DND-41 (cell line): ENCODE measurements at regions not wholly inside any gene's neighbourhood (a gene's known extent, or its start where the extent isn't known, plus 50 kb on each side); places are given as distances from the start of the nearest gene placed in this dataset.

Experiments
- ATAC-seq: fragments of 200-7000 bp; cut with Tn5 transposase; 3 replicates; pipeline ENCODE4 v1.9.1; 2021; ENCODE audit warnings: low read depth; ENCODE audit not compliant: insufficient read depth
- DNase-seq: peaks from one replicate; pipeline ENCODE4 v3.0.0-alpha.2; 2020
- H2AFZ ChIP-seq: 2 replicates; pipeline ENCODE4 v1.6.0; 2012; ENCODE audit warnings: low read depth, low read length
- H3K27ac ChIP-seq: 2 replicates; pipeline ENCODE4 v1.5.1; 2012; ENCODE audit warnings: low read length, inconsistent platforms
- H3K27me3 ChIP-seq: fragments of 200-600 bp; sonication (generic); 2 replicates; pipeline ENCODE4 v1.6.0; 2012; ENCODE audit warnings: low read length, mild to moderate bottlenecking, inconsistent platforms; ENCODE audit not compliant: insufficient read depth, poor library complexity
- H3K36me3 ChIP-seq: 2 replicates; pipeline ENCODE4 v1.5.1; 2012; ENCODE audit warnings: low read length, inconsistent platforms; ENCODE audit not compliant: insufficient read depth
- H3K4me1 ChIP-seq: 2 replicates; pipeline ENCODE4 v1.5.1; 2012; ENCODE audit warnings: mild to moderate bottlenecking, low read length; ENCODE audit not compliant: insufficient read depth
- H3K4me2 ChIP-seq: 2 replicates; pipeline ENCODE4 v1.6.0; 2012; ENCODE audit warnings: mild to moderate bottlenecking, moderate library complexity, low read length, inconsistent platforms; ENCODE audit not compliant: insufficient read depth
- H3K4me3 ChIP-seq, 2 experiments: fragments of 200-600 bp in 1 of 2; shearing (Covaris generic) in 1 of 2; 2 replicates each; pipeline ENCODE4 v1.5.1; 2012 to 2016; ENCODE audit warnings: inconsistent platforms in 2 of 2, low read length in 2 of 2, mild to moderate bottlenecking in 2 of 2, low read depth in 1 of 2, moderate library complexity in 1 of 2
- H3K79me2 ChIP-seq: 2 replicates; pipeline ENCODE4 v1.6.0; 2012; ENCODE audit warnings: low read length, inconsistent platforms; ENCODE audit not compliant: insufficient read depth
- H3K9ac ChIP-seq: 2 replicates; pipeline ENCODE4 v1.6.0; 2012; ENCODE audit warnings: low read depth, mild to moderate bottlenecking, inconsistent platforms, low read length, moderate library complexity
- H3K9me3 ChIP-seq: 2 replicates; pipeline ENCODE4 v1.5.1; 2012; ENCODE audit warnings: low read length, moderate library complexity, mild to moderate bottlenecking, inconsistent platforms; ENCODE audit not compliant: insufficient read depth, severe bottlenecking
- H4K20me1 ChIP-seq: 2 replicates; pipeline ENCODE4 v1.6.0; 2012; ENCODE audit warnings: low read length; ENCODE audit not compliant: insufficient read depth
- EZH2 ChIP-seq: IDR thresholded peaks from 3 replicates; pipeline ENCODE4 v1.6.1; 2012; ENCODE audit warnings: borderline replicate concordance, low read depth, mild to moderate bottlenecking, moderate library complexity, low read length, inconsistent platforms; ENCODE audit not compliant: severe bottlenecking
- TF ChIP-seq, protein P1 (sequence below): IDR thresholded peaks from 2 replicates; pipeline ENCODE4 v1.5.1; 2012; ENCODE audit warnings: borderline replicate concordance, low read length, moderate library complexity, mild to moderate bottlenecking; ENCODE audit not compliant: poor library complexity, severe bottlenecking; ENCODE audit errors: extremely low read depth

DNA sequence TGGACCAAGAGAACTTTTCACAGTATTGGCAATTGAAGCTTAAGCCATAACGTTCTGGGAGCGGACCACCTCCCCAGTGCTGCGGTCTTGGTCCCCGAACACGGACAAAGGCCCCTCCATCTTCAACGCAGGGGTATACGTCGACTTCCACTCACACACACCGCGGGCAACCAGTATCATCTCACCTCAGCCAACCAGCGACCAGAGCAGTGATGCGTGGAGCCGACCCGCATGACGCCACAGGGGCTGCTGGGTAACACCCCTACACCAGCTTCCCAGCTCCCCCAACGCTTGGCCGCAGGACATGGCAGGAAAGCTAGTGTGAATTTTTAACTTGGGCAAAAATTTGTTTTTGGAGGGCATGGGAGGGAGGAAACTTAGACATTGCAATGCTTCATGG, 77.3 kb upstream of the PLCXD3 start:
- no peaks in the 10 kb centered on the region for H3K79me2 ChIP-seq
- TF ChIP-seq, protein P1, sequence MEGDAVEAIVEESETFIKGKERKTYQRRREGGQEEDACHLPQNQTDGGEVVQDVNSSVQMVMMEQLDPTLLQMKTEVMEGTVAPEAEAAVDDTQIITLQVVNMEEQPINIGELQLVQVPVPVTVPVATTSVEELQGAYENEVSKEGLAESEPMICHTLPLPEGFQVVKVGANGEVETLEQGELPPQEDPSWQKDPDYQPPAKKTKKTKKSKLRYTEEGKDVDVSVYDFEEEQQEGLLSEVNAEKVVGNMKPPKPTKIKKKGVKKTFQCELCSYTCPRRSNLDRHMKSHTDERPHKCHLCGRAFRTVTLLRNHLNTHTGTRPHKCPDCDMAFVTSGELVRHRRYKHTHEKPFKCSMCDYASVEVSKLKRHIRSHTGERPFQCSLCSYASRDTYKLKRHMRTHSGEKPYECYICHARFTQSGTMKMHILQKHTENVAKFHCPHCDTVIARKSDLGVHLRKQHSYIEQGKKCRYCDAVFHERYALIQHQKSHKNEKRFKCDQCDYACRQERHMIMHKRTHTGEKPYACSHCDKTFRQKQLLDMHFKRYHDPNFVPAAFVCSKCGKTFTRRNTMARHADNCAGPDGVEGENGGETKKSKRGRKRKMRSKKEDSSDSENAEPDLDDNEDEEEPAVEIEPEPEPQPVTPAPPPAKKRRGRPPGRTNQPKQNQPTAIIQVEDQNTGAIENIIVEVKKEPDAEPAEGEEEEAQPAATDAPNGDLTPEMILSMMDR = no peak
- TF ChIP-seq EZH2 = no peak

DNA sequence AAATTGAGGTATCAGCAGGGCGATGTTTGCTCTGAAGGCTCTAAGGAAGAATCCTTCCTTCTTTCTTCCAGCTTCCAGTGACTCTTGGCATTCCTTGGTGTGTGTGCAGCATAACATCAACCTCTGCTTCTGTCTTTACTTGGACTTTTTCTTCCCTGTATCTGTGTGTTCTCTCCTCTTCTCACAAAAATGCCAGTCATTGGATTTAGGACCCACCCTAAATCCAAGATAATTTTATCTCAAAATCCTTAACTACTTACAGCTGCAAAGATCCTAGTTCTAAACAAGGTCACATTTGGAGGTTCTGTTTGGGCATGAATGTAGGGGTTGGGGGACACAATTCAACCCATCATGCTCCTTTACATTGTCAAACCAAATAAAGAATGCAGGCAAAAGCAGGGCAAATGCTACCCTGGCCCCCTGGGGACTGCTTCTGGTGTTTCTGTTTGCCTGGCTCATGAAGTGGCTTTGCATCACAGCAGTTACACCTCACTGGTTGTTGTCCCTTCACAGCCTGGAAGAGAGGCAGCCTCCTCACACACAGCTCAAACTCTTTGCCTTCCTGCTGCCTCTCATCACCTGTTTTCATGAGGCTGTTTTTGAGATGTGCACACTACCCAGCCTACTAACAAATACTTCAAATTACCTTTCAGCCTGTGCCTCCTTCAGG, 64.8 kb upstream of the PLCXD3 start:
- H4K20me1 ChIP-seq = no peaks in the 10 kb centered on the region
- no peak overlapping the region for H3K9ac ChIP-seq
- no peaks in the 10 kb centered on the region for H3K9me3 ChIP-seq
- H3K4me2 ChIP-seq = no peak overlapping the region
- no peak for TF ChIP-seq EZH2
- TF ChIP-seq, protein P1 = no peak
- no peaks in the 10 kb centered on the region for H3K36me3 ChIP-seq
- H3K4me1 ChIP-seq = no peaks in the 10 kb centered on the region
- no peak for ATAC-seq
- no peak for DNase-seq
- no peak overlapping the region for H3K27ac ChIP-seq
- no peaks in the 10 kb centered on the region for H3K79me2 ChIP-seq
- H3K4me3 ChIP-seq = no peak overlapping the region
- no peaks in the 10 kb centered on the region for H3K27me3 ChIP-seq
- no peak overlapping the region for H2AFZ ChIP-seq

More for the DNA sequence above, 77.3 kb upstream of the PLCXD3 start:
- no peaks in the 10 kb centered on the region for H3K36me3 ChIP-seq
- H2AFZ ChIP-seq = no peak overlapping the region
- DNase-seq (no peak), ATAC-seq (no peak)
- H3K9me3 ChIP-seq = no peaks in the 10 kb centered on the region
- no peaks in the 10 kb centered on the region for H3K4me1 ChIP-seq
- H3K27me3 ChIP-seq = no peaks in the 10 kb centered on the region
- H3K4me3 ChIP-seq = no peak overlapping the region
- no peaks in the 10 kb centered on the region for H4K20me1 ChIP-seq
- H3K27ac ChIP-seq = no peak overlapping the region
- H3K9ac ChIP-seq = no peak overlapping the region
- H3K4me2 ChIP-seq = no peak overlapping the region

DNA sequence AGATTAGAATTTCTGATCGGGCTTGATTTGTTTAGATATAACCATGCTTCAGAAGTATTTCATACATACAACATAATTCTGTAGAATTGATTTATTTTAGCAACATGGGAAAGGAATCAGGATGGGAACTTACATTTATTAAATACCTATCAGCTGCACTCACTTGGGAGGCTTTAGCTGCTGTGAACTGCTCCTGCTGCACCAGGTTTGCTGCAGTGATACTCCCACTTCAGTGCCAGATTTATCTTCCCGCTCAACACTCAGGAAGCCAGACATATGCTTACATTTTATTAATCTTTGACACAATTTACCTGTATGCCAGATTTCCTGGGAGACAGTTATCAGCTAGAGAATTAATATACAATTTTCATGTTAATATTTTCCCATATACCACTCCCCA, 64.0 kb upstream of the PLCXD3 start:
- Histone ChIP-seq H3K27me3 (no peaks in the 10 kb centered on the region), H3K36me3 (no peaks in the 10 kb centered on the region), H3K79me2 (no peaks in the 10 kb centered on the region), H2AFZ (no peak overlapping the region), H4K20me1 (no peaks in the 10 kb centered on the region), H3K4me3 (no peak overlapping the region), H3K9me3 (no peaks in the 10 kb centered on the region), H3K9ac (no peak overlapping the region), H3K27ac (no peak overlapping the region), H3K4me2 (no peak overlapping the region), H3K4me1 (no peaks in the 10 kb centered on the region)
- TF ChIP-seq EZH2 = no peak
- TF ChIP-seq, protein P1 = no peak
- no peak for ATAC-seq
- DNase-seq = no peak
